GM06990 (cell line): ENCODE measurements at regions not wholly inside any gene's neighbourhood (a gene's known extent, or its start where the extent isn't known, plus 50 kb on each side); places are given as distances from the start of the nearest gene placed in this dataset.

ENCODE experiments used
- DNase-seq: peaks from one replicate; pipeline ENCODE4 v3.0.0-alpha.2; 2011; ENCODE audit not compliant: insufficient read length; ENCODE audit errors: extremely low read depth
- H3K27me3 ChIP-seq: replicated peaks from 2 replicates; pipeline ENCODE4 v1.6.0; 2011; ENCODE audit warnings: low read length; ENCODE audit not compliant: control insufficient read depth, insufficient read depth
- H3K36me3 ChIP-seq: 2 replicates; pipeline ENCODE4 v1.5.1; 2011; ENCODE audit warnings: low read length; ENCODE audit not compliant: control insufficient read depth, insufficient read depth
- H3K4me3 ChIP-seq: replicated peaks from 2 replicates; pipeline ENCODE4 v1.5.1; 2011; ENCODE audit warnings: low read depth, mild to moderate bottlenecking, control low read depth, low read length
- TF ChIP-seq, protein P1 (sequence below): IDR thresholded peaks from 2 replicates; pipeline ENCODE4 v1.5.1; 2011; ENCODE audit warnings: low read length, control low read depth, mild to moderate bottlenecking, inconsistent platforms; ENCODE audit not compliant: insufficient read depth, poor library complexity, severe bottlenecking

DNA sequence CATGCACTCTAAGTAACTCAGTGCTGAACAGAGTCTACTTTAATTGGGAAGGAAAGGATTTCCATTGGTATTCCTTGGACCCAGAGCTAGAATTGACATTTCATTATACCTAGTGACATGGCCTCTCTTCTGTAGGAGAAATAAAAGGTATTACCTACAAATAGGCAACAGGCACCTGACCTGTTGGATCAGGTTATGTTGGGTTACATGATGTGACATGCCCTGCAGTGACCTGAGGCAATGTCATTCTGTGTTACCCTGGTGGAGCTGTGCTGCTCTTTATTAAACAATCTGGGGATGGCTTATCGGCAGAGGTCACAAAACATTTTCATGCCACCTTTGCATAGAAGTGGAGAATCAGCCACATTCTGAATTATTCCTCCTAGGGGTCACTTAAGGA, 427.7 kb downstream of the MDFIC start:
- Histone ChIP-seq H3K27me3 (no peaks in the 10 kb centered on the region), H3K36me3 (no peaks in the 10 kb centered on the region), H3K4me3 (no peak overlapping the region)
- no peak for DNase-seq
- TF ChIP-seq, protein P1, sequence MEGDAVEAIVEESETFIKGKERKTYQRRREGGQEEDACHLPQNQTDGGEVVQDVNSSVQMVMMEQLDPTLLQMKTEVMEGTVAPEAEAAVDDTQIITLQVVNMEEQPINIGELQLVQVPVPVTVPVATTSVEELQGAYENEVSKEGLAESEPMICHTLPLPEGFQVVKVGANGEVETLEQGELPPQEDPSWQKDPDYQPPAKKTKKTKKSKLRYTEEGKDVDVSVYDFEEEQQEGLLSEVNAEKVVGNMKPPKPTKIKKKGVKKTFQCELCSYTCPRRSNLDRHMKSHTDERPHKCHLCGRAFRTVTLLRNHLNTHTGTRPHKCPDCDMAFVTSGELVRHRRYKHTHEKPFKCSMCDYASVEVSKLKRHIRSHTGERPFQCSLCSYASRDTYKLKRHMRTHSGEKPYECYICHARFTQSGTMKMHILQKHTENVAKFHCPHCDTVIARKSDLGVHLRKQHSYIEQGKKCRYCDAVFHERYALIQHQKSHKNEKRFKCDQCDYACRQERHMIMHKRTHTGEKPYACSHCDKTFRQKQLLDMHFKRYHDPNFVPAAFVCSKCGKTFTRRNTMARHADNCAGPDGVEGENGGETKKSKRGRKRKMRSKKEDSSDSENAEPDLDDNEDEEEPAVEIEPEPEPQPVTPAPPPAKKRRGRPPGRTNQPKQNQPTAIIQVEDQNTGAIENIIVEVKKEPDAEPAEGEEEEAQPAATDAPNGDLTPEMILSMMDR, result no peak

DNA sequence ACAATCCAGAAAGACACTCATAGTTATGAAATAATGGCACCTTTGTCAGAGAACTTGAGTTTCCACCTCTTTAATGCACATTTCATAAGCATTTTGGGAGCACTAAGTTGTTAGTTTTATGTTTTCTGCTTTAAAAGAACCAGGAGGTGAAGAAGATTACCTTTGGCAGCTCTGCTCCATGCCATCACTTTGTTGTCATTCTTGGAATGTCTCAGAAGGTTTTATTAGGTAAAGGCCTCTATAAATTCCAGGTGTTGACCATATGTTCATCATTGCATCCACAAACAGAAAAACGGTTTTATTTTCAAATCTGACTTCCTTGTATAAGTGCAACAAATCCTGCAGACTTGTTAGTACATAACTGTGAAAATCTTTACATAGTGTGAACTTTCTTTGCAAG, 424.8 kb downstream of the MDFIC start:
- H3K4me3 ChIP-seq, result no peak overlapping the region
- TF ChIP-seq, protein P1, result no peak
- H3K27me3 ChIP-seq, result no peaks in the 10 kb centered on the region
- H3K36me3 ChIP-seq, result no peaks in the 10 kb centered on the region
- no peak for DNase-seq

DNA sequence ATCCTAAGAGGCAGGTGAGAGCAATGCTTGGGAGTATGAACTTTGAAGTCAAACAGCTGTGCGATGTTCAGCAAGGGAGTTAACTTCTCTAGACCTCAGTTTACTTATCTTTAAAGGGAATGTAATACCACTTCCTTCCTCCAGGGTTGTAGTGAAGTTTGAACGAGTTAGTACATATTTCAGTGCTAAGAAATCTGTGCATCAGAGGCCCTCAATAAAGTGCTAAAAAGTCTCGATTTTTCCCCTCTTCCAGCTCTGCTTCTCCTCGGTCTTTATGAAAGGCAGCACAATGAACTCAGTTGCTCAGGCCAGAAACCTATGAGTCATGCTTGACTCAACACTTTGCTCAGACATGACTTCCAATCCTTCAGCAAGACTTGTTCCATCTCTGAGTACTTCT, 418.9 kb downstream of the MDFIC start:
- no peak for DNase-seq
- H3K4me3 ChIP-seq, result no peak overlapping the region
- H3K36me3 ChIP-seq, result no peaks in the 10 kb centered on the region
- no peaks in the 10 kb centered on the region for H3K27me3 ChIP-seq
- TF ChIP-seq, protein P1, result peak; percentile 22

- TF ChIP-seq, protein P1, result no peak
- no peak for DNase-seq
- no peaks in the 10 kb centered on the region for H3K27me3 ChIP-seq
- H3K4me3 ChIP-seq, result no peak overlapping the region
- no peaks in the 10 kb centered on the region for H3K36me3 ChIP-seq
Observed at GRCh38 chr7:115338016-115338415, 416.1 kb downstream of the MDFIC start.

DNA sequence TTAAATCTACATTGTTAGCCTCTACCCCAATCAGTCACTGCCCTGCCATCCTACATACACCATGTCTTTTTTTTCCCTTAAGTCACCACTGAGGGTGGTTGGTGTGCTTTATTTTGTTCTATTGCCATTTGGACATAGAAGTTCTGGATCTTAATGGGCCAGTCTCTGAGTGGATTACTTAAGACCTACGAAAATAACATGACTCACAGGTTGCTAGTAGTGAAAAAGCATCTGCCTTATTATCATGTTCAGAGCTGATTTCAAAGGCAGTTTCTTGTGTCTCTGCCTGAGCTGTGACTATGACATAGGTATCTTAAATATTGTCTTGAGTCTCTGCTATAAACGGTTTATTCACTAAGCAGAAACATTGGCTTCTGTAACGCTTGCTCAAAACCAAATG, 410.8 kb downstream of the MDFIC start:
- H3K36me3 ChIP-seq, result no peaks in the 10 kb centered on the region
- no peak overlapping the region for H3K4me3 ChIP-seq
- TF ChIP-seq, protein P1, result no peak
- H3K27me3 ChIP-seq, result no peaks in the 10 kb centered on the region
- DNase-seq, result no peak

GRCh38 chr7:115329006-115329405, 407.1 kb downstream of the MDFIC start:
- no peaks in the 10 kb centered on the region for H3K27me3 ChIP-seq
- no peak overlapping the region for H3K4me3 ChIP-seq
- no peaks in the 10 kb centered on the region for H3K36me3 ChIP-seq
- no peak for DNase-seq
- TF ChIP-seq, protein P1, result no peak
